NCI-H1417 (cell line): ENCODE measurements at regions not wholly inside any gene's neighbourhood (a gene's known extent, or its start where the extent isn't known, plus 50 kb on each side); places are given as distances from the start of the nearest gene placed in this dataset.
A peak's percentile ranks its signal among the peaks of the same experiment; 100 is the strongest.

ENCODE experiments used
- DNase-seq, 3 experiments: peaks; one replicate each; lab custom pipeline; 2025; lab: John Stamatoyannopoulos, UW

- no peak for DNase-seq
These were observed 160.4 kb downstream of the AACS start for GRCh38 chr12:125225641-125226040.

GRCh38 chr12:125228519-125229260 lies 163.5 kb downstream of the AACS start:
- DNase-seq = peak in 1 of 3 experiments; percentile 9

- no peak for DNase-seq
These were observed 164.8 kb downstream of the AACS start for GRCh38 chr12:125229878-125230530.

GRCh38 chr12:125233319-125233718 lies 168.1 kb downstream of the AACS start:
- DNase-seq = no peak

GRCh38 chr12:125239563-125239962 lies 174.3 kb downstream of the AACS start:
- no peak for DNase-seq

GRCh38 chr12:125240717-125241116 lies 175.5 kb downstream of the AACS start:
- DNase-seq = no peak

GRCh38 chr12:125243811-125244210 lies 178.6 kb downstream of the AACS start:
- DNase-seq = no peak

GRCh38 chr12:125244338-125244737 lies 179.1 kb downstream of the AACS start:
- no peak for DNase-seq

GRCh38 chr12:125245581-125246557 lies 180.6 kb downstream of the AACS start:
- no peak for DNase-seq

GRCh38 chr12:125247477-125247876 lies 182.2 kb downstream of the AACS start:
- DNase-seq = no peak

- DNase-seq = peak in 1 of 3 experiments; percentile 7
These were observed 184.0 kb downstream of the AACS start for GRCh38 chr12:125249066-125249824.

GRCh38 chr12:125249932-125250331 lies 184.7 kb downstream of the AACS start:
- DNase-seq = no peak

GRCh38 chr12:125254236-125254635 lies 189.0 kb downstream of the AACS start:
- DNase-seq = no peak

GRCh38 chr12:125254856-125255255 lies 189.6 kb downstream of the AACS start:
- DNase-seq = no peak

- no peak for DNase-seq
These were observed 190.8 kb downstream of the AACS start for GRCh38 chr12:125255935-125256633.

- no peak for DNase-seq
These were observed 191.3 kb downstream of the AACS start for GRCh38 chr12:125256634-125256936.

GRCh38 chr12:125259178-125259867 lies 194.1 kb downstream of the AACS start:
- DNase-seq = no peak

- DNase-seq = peak in 2 of 3 experiments; percentile 5 to 70
These were observed 197.6 kb downstream of the AACS start for GRCh38 chr12:125262851-125263250.

- DNase-seq = no peak
These were observed 198.2 kb downstream of the AACS start for GRCh38 chr12:125263385-125263784.

- DNase-seq = no peak
These were observed 201.9 kb downstream of the AACS start for GRCh38 chr12:125267114-125267513.

GRCh38 chr12:125269276-125269675 lies 204.0 kb downstream of the AACS start:
- DNase-seq = no peak
